ENCODE measurements at regions not wholly inside any gene's neighbourhood (a gene's known extent, or its start where the extent isn't known, plus 50 kb on each side); places are given as distances from the start of the nearest gene placed in this dataset.

GRCh38 chr3:180354214-180354613 lies 247.7 kb upstream of the TTC14 start:
- DNase-seq, result no peak

GRCh38 chr3:180358179-180358578 lies 243.8 kb upstream of the TTC14 start:
- DNase-seq, result no peak

- DNase-seq, result no peak
Measured at GRCh38 chr3:180359061-180359952, 242.7 kb upstream of the TTC14 start.

- DNase-seq, result no peak
Measured at GRCh38 chr3:180359953-180360279, 242.0 kb upstream of the TTC14 start.

- peak; percentile 3 for DNase-seq
Measured at GRCh38 chr3:180362081-180362480, 239.9 kb upstream of the TTC14 start.

- no peak for DNase-seq
Measured at GRCh38 chr3:180375831-180376230, 226.1 kb upstream of the TTC14 start.

GRCh38 chr3:180378496-180378895 lies 223.5 kb upstream of the TTC14 start:
- DNase-seq, result no peak

- DNase-seq, result peak; percentile 52
Measured at GRCh38 chr3:180382638-180383180, 219.3 kb upstream of the TTC14 start.

- DNase-seq, result peak; percentile 6
Measured at GRCh38 chr3:180383332-180384020, 218.5 kb upstream of the TTC14 start.

GRCh38 chr3:180390313-180390712 lies 211.7 kb upstream of the TTC14 start:
- DNase-seq, result no peak

- DNase-seq, result no peak
Measured at GRCh38 chr3:180391001-180391400, 211.0 kb upstream of the TTC14 start.

GRCh38 chr3:180401226-180401625 lies 200.7 kb upstream of the TTC14 start:
- DNase-seq, result no peak

GRCh38 chr3:180402471-180403073 lies 199.4 kb upstream of the TTC14 start:
- DNase-seq, result no peak

GRCh38 chr3:180403156-180403555 lies 198.8 kb upstream of the TTC14 start:
- no peak for DNase-seq

GRCh38 chr3:180408654-180409053 lies 193.3 kb upstream of the TTC14 start:
- DNase-seq, result no peak

GRCh38 chr3:180409170-180409569 lies 192.8 kb upstream of the TTC14 start:
- no peak for DNase-seq

- DNase-seq, result no peak
Measured at GRCh38 chr3:180409883-180410282, 192.1 kb upstream of the TTC14 start.

GRCh38 chr3:180414157-180414556 lies 187.8 kb upstream of the TTC14 start:
- DNase-seq, result no peak

- DNase-seq, result peak; percentile 61
Measured at GRCh38 chr3:180416111-180416594, 185.8 kb upstream of the TTC14 start.

- DNase-seq, result no peak
Measured at GRCh38 chr3:180417241-180417640, 184.7 kb upstream of the TTC14 start.

GRCh38 chr3:180420016-180420415 lies 181.9 kb upstream of the TTC14 start:
- no peak for DNase-seq

- DNase-seq, result no peak
Measured at GRCh38 chr3:180420804-180421203, 181.2 kb upstream of the TTC14 start.

- no peak for DNase-seq
Measured at GRCh38 chr3:180421221-180421620, 180.7 kb upstream of the TTC14 start.
